GM23338 (cell line): ENCODE measurements at regions not wholly inside any gene's neighbourhood (a gene's known extent, or its start where the extent isn't known, plus 50 kb on each side); places are given as distances from the start of the nearest gene placed in this dataset.

ENCODE experiments used
- ATAC-seq: fragments of 200-7000 bp; cut with Tn5 transposase; 3 replicates; pipeline ENCODE4 v1.9.1; 2020
- DNase-seq: peaks from one replicate; pipeline ENCODE4 v3.0.0-alpha.2; 2015; ENCODE audit warnings: low spot score
- H2AFZ ChIP-seq: fragments of 200-600 bp; sonication (generic); 2 replicates; pipeline ENCODE4 v1.8.0; 2016; ENCODE audit warnings: antibody characterized with exemption, mild to moderate bottlenecking, moderate library complexity
- H3F3A ChIP-seq: fragments of 200-600 bp; sonication (generic); replicated peaks from 2 replicates; pipeline ENCODE4 v1.8.0; 2017; ENCODE audit warnings: antibody characterized with exemption, mixed run types, low read depth
- H3K27ac ChIP-seq: fragments of 200-600 bp; sonication (generic); 2 replicates; pipeline ENCODE4 v1.6.1; 2016; ENCODE audit warnings: low read depth
- H3K27me3 ChIP-seq: fragments of 200-600 bp; sonication (generic); 2 replicates; pipeline ENCODE4 v1.8.0; 2016; ENCODE audit warnings: mild to moderate bottlenecking, mixed run types, moderate library complexity; ENCODE audit not compliant: insufficient read depth
- H3K36me3 ChIP-seq: fragments of 200-600 bp; sonication (generic); 2 replicates; pipeline ENCODE4 v1.8.0; 2016; ENCODE audit warnings: mild to moderate bottlenecking; ENCODE audit not compliant: insufficient read depth
- H3K4me1 ChIP-seq: fragments of 200-600 bp; sonication (generic); 2 replicates; pipeline ENCODE4 v1.8.0; 2016; ENCODE audit warnings: mild to moderate bottlenecking, moderate library complexity; ENCODE audit not compliant: insufficient read depth
- H3K4me2 ChIP-seq: fragments of 200-600 bp; sonication (generic); 2 replicates; pipeline ENCODE4 v1.7.1; 2017; ENCODE audit warnings: mixed run types
- H3K4me3 ChIP-seq: fragments of 200-600 bp; sonication (generic); 2 replicates; pipeline ENCODE4 v1.6.1; 2016; ENCODE audit warnings: mixed run types
- H3K79me2 ChIP-seq: fragments of 200-600 bp; sonication (generic); replicated peaks from 2 replicates; pipeline ENCODE4 v1.8.0; 2017; ENCODE audit warnings: mild to moderate bottlenecking; ENCODE audit not compliant: insufficient read depth
- H3K9me2 ChIP-seq: fragments of 200-600 bp; sonication (generic); 2 replicates; pipeline ENCODE4 v1.8.0; 2017; ENCODE audit not compliant: insufficient read depth
- H4K20me1 ChIP-seq: fragments of 200-600 bp; sonication (generic); replicated peaks from 2 replicates; pipeline ENCODE4 v1.8.0; 2017; ENCODE audit warnings: mild to moderate bottlenecking; ENCODE audit not compliant: insufficient read depth
- H3K27ac Mint-ChIP-seq: 2 replicates; pipeline ENCODE4 v1.8.0; 2020; ENCODE audit warnings: inconsistent platforms, mild to moderate bottlenecking, moderate library complexity, mixed read lengths
- H3K27me3 Mint-ChIP-seq: 3 replicates; pipeline ENCODE4 v1.8.0; 2022; ENCODE audit warnings: low read depth, mild to moderate bottlenecking, moderate library complexity, mixed read lengths, inconsistent platforms; ENCODE audit not compliant: insufficient read depth, poor library complexity
- H3K36me3 Mint-ChIP-seq: 3 replicates; pipeline ENCODE4 v1.8.0; 2021; ENCODE audit warnings: low read depth, mild to moderate bottlenecking, inconsistent platforms, moderate library complexity, mixed read lengths
- H3K4me1 Mint-ChIP-seq: 3 replicates; pipeline ENCODE4 v1.8.0; 2020; ENCODE audit warnings: mild to moderate bottlenecking, inconsistent platforms, mixed read lengths
- H3K4me3 Mint-ChIP-seq: 3 replicates; pipeline ENCODE4 v1.8.0; 2021; ENCODE audit warnings: moderate library complexity, mild to moderate bottlenecking, inconsistent platforms, mixed read lengths
- H3K9me3 Mint-ChIP-seq: 3 replicates; pipeline ENCODE4 v1.8.0; 2020; ENCODE audit warnings: moderate library complexity, mild to moderate bottlenecking, inconsistent platforms, mixed read lengths
- CREB1 ChIP-seq: fragments of 250-450 bp; sonication (Bioruptor Pico); IDR thresholded peaks from 2 replicates; pipeline ENCODE4 v1.5.0; 2020; ENCODE audit warnings: low read depth, mild to moderate bottlenecking, moderate library complexity
- EZH2 ChIP-seq: fragments of 200-600 bp; sonication (generic); IDR thresholded peaks from one replicate; pipeline ENCODE4 v1.8.0; 2017; ENCODE audit warnings: antibody characterized with exemption, mild to moderate bottlenecking, low read depth; ENCODE audit not compliant: unreplicated experiment
- NANOG ChIP-seq: IDR thresholded peaks from 2 replicates; pipeline ENCODE4 v1.6.1; 2016; ENCODE audit warnings: antibody characterized with exemption, borderline replicate concordance
- POLR2AphosphoS5 ChIP-seq: IDR thresholded peaks from 2 replicates; pipeline ENCODE4 v1.6.1; 2016; ENCODE audit warnings: antibody characterized with exemption, low read depth
- STAT1 ChIP-seq: IDR thresholded peaks from one replicate; pipeline ENCODE4 v1.6.1; 2016; ENCODE audit warnings: antibody characterized with exemption; ENCODE audit not compliant: unreplicated experiment
- ZNF114 ChIP-seq: fragments of 250-450 bp; sonication (Bioruptor Pico); IDR thresholded peaks from 2 replicates; pipeline ENCODE4 v1.5.0; 2020; ENCODE audit warnings: mild to moderate bottlenecking, moderate library complexity
- ZNF331 ChIP-seq: fragments of 250-450 bp; sonication (Bioruptor Pico); IDR thresholded peaks from 2 replicates; pipeline ENCODE4 v1.5.0; 2020; ENCODE audit warnings: low read depth, mild to moderate bottlenecking, moderate library complexity
- TF ChIP-seq, protein P1 (sequence below): IDR thresholded peaks from 2 replicates; pipeline ENCODE4 v1.6.1; 2016; ENCODE audit warnings: antibody characterized with exemption
- TF ChIP-seq, protein P2 (sequence below): IDR thresholded peaks from one replicate; pipeline ENCODE4 v1.6.1; 2018; ENCODE audit warnings: antibody characterized with exemption; ENCODE audit not compliant: unreplicated experiment

DNA sequence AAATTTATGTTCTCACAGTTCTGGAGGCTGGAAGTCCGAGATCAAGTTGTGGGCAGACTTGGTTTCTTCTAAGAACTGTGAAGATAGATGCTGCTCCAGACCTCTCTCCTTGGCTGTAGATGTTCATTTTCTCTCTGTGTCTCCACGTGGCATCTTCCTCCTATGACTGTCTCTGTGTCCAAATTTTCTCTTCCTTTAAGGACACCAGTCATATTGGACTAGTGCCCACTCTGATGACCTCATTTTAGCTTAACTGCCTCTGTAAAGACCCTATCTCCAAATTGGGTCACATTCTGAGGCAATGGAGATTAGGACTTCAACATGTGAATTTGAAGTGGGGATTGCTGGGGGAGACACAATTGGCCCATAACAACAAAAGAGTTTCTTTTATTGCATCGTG, 125.3 kb upstream of the ETS2 start:
- Histone ChIP-seq H3K27me3 (no peaks in the 10 kb centered on the region), H3K4me1 (no peaks in the 10 kb centered on the region), H4K20me1 (no peaks in the 10 kb centered on the region), H3F3A (no peaks in the 10 kb centered on the region), H3K79me2 (no peaks in the 10 kb centered on the region), H3K36me3 (no peaks in the 10 kb centered on the region), H3K27ac (no peak overlapping the region), H2AFZ (no peak overlapping the region), H3K9me2 (peaks cover 20% of the 10 kb centered on the region; the same call in 1 of the 2 replicates), H3K4me3 (no peak overlapping the region), H3K4me2 (no peak overlapping the region)
- Mint-ChIP-seq H3K27me3 (peaks cover 9% of the 10 kb centered on the region), H3K9me3 (peaks cover 6% of the 10 kb centered on the region; the same call in 2 of the 3 replicates), H3K27ac (no peak overlapping the region), H3K36me3 (no peaks in the 10 kb centered on the region), H3K4me3 (no peak overlapping the region), H3K4me1 (peaks cover 6% of the 10 kb centered on the region)
- no peak for ATAC-seq
- no peak for DNase-seq
- TF ChIP-seq NANOG (no peak), CREB1 (CRISPR knock-in tag) (no peak), ZNF331 (CRISPR knock-in tag) (no peak), ZNF114 (CRISPR knock-in tag) (no peak), EZH2 (no peak), POLR2AphosphoS5 (no peak), STAT1 (no peak)
- TF ChIP-seq, protein P1, sequence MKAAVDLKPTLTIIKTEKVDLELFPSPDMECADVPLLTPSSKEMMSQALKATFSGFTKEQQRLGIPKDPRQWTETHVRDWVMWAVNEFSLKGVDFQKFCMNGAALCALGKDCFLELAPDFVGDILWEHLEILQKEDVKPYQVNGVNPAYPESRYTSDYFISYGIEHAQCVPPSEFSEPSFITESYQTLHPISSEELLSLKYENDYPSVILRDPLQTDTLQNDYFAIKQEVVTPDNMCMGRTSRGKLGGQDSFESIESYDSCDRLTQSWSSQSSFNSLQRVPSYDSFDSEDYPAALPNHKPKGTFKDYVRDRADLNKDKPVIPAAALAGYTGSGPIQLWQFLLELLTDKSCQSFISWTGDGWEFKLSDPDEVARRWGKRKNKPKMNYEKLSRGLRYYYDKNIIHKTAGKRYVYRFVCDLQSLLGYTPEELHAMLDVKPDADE = no peak
- TF ChIP-seq, protein P2, sequence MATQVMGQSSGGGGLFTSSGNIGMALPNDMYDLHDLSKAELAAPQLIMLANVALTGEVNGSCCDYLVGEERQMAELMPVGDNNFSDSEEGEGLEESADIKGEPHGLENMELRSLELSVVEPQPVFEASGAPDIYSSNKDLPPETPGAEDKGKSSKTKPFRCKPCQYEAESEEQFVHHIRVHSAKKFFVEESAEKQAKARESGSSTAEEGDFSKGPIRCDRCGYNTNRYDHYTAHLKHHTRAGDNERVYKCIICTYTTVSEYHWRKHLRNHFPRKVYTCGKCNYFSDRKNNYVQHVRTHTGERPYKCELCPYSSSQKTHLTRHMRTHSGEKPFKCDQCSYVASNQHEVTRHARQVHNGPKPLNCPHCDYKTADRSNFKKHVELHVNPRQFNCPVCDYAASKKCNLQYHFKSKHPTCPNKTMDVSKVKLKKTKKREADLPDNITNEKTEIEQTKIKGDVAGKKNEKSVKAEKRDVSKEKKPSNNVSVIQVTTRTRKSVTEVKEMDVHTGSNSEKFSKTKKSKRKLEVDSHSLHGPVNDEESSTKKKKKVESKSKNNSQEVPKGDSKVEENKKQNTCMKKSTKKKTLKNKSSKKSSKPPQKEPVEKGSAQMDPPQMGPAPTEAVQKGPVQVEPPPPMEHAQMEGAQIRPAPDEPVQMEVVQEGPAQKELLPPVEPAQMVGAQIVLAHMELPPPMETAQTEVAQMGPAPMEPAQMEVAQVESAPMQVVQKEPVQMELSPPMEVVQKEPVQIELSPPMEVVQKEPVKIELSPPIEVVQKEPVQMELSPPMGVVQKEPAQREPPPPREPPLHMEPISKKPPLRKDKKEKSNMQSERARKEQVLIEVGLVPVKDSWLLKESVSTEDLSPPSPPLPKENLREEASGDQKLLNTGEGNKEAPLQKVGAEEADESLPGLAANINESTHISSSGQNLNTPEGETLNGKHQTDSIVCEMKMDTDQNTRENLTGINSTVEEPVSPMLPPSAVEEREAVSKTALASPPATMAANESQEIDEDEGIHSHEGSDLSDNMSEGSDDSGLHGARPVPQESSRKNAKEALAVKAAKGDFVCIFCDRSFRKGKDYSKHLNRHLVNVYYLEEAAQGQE = no peak

DNA sequence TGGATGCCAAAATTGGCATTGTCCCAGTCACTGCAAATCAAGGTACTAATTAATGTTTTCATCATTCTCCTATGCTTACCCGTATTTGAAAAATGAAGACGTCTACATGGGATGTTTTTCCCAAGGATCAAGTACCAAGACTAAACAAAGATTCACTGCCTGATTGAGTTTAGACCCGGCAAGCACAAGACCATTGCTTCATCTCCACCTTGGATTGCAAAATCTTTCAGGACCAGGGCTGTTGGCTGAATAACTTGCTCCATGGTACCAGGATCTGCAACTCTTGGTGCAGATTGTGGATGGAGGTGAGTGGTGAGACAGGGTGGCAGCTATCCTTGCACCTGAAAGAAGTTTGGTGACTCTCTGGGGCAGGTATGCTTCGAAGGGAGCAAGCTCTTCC, 122.5 kb upstream of the ETS2 start:
- Mint-ChIP-seq H3K36me3 (no peaks in the 10 kb centered on the region), H3K27me3 (peaks cover 9% of the 10 kb centered on the region), H3K9me3 (no peaks in the 10 kb centered on the region; the same call in 1 of the 3 replicates), H3K4me1 (no peaks in the 10 kb centered on the region), H3K27ac (no peak overlapping the region), H3K4me3 (no peak overlapping the region)
- Histone ChIP-seq H4K20me1 (no peaks in the 10 kb centered on the region), H3K27ac (no peak overlapping the region), H3K4me3 (no peak overlapping the region), H2AFZ (no peak overlapping the region), H3K4me2 (no peak overlapping the region), H3K27me3 (no peaks in the 10 kb centered on the region), H3K79me2 (no peaks in the 10 kb centered on the region), H3K9me2 (peaks cover 20% of the 10 kb centered on the region), H3F3A (no peaks in the 10 kb centered on the region), H3K36me3 (no peaks in the 10 kb centered on the region), H3K4me1 (no peaks in the 10 kb centered on the region)
- no peak for TF ChIP-seq NANOG
- TF ChIP-seq, protein P2 = no peak
- no peak for TF ChIP-seq ZNF331 (CRISPR knock-in tag)
- TF ChIP-seq ZNF114 (CRISPR knock-in tag) = no peak
- TF ChIP-seq CREB1 (CRISPR knock-in tag) = no peak
- no peak for TF ChIP-seq STAT1
- TF ChIP-seq, protein P1 = no peak
- ATAC-seq (no peak), DNase-seq (no peak)
